A549 (cell line): ENCODE measurements at regions not wholly inside any gene's neighbourhood (a gene's known extent, or its start where the extent isn't known, plus 50 kb on each side); places are given as distances from the start of the nearest gene placed in this dataset.

Experiments
- ATAC-seq, 2 experiments: fragments of 200-7000 bp in 1 of 2; fragments of >200 bp in 1 of 2; cut with Nextera tagmentation in 1 of 2; cut with Tn5 transposase in 1 of 2; 3 replicates each; pipeline versions ENCODE4 v1.8.0 to v1.9.1; 2018 to 2020; ENCODE audit warnings: mild to moderate bottlenecking in 1 of 2, moderate library complexity in 1 of 2
- CTCF ChIA-PET: fragments of 300-600 bp; sonication (Branson Sonifier 250); formaldehyde crosslinking; extraction: SDS; loops from one replicate; lab custom pipeline; 2021; ENCODE audit warnings: antibody characterized with exemption, inconsistent platforms; lab: Yijun Ruan, JAX
- POLR2A ChIA-PET: fragments of 350-600 bp; formaldehyde crosslinking; extraction: SDS; loops from one replicate; lab custom pipeline; 2021; ENCODE audit warnings: antibody characterized with exemption, inconsistent platforms; lab: Yijun Ruan, JAX
- DNase-seq, 2 experiments: peaks; one replicate each; pipeline versions ENCODE4 v3.0.0 to v3.0.0-alpha.2; 2011 to 2016; ENCODE audit warnings: low read depth in 1 of 2, low spot score in 1 of 2
- FAIRE-seq: peaks from 2 replicates; lab custom pipeline; 2011; peaks lifted over from hg19 to GRCh38; lab: Jason Lieb, UNC
- H3K27ac ChIP-seq, 2 experiments: fragments of >200 bp; sonication (Bioruptor Twin); formaldehyde crosslinking; 3 replicates each; pipeline ENCODE4 v1.5.1; 2016 to 2017
- H3K4me1 ChIP-seq: fragments of >200 bp; sonication (Bioruptor Twin); formaldehyde crosslinking; 3 replicates; pipeline ENCODE4 v1.6.1; 2016
- H3K4me2 ChIP-seq: fragments of >200 bp; sonication (Bioruptor Twin); formaldehyde crosslinking; 3 replicates; pipeline ENCODE4 v1.6.1; 2016
- H3K4me3 ChIP-seq: fragments of >200 bp; sonication (Bioruptor Twin); formaldehyde crosslinking; 3 replicates; pipeline ENCODE4 v1.5.1; 2016
- H3K9me3 ChIP-seq: fragments of >200 bp; sonication (Bioruptor Twin); formaldehyde crosslinking; 3 replicates; pipeline ENCODE4 v1.6.1; 2016
- BHLHE40 ChIP-seq: IDR thresholded peaks from 2 replicates; pipeline ENCODE4 v1.6.1; 2012; ENCODE audit warnings: low read depth, low read length, inconsistent platforms
- CBX2 ChIP-seq: fragments of 200-600 bp; sonication (generic); IDR thresholded peaks from 2 replicates; pipeline ENCODE4 v1.6.1; 2016; ENCODE audit warnings: low read depth, mild to moderate bottlenecking, borderline replicate concordance
- CHD2 ChIP-seq: fragments of 150-350 bp; IDR thresholded peaks from 2 replicates; pipeline ENCODE4 v1.6.1; 2014; ENCODE audit warnings: low read length; ENCODE audit not compliant: partially characterized antibody
- E2F6 ChIP-seq: IDR thresholded peaks from 2 replicates; pipeline ENCODE4 v1.6.1; 2012; ENCODE audit warnings: low read depth, borderline replicate concordance
- FOSB ChIP-seq: fragments of 250-450 bp; sonication (Bioruptor Pico); IDR thresholded peaks from 2 replicates; pipeline ENCODE4 v1.5.0; 2020; ENCODE audit warnings: mild to moderate bottlenecking, moderate library complexity
- FOSL2 ChIP-seq, 2 experiments: fragments of 450-650 bp in 1 of 2; fragments of >200 bp in 1 of 2; sonication (Bioruptor Twin) in 1 of 2; formaldehyde crosslinking; IDR thresholded peaks; 2 replicates each; pipeline versions ENCODE4 v1.5.0 to v1.6.1; 2016 to 2020; ENCODE audit warnings: mild to moderate bottlenecking in 1 of 2, moderate library complexity in 1 of 2
- FOXS1 ChIP-seq: fragments of 250-450 bp; sonication (Bioruptor Pico); IDR thresholded peaks from 2 replicates; pipeline ENCODE4 v1.5.0; 2020; ENCODE audit warnings: mild to moderate bottlenecking, moderate library complexity
- HEYL ChIP-seq: fragments of 250-450 bp; sonication (Bioruptor Pico); IDR thresholded peaks from 2 replicates; pipeline ENCODE4 v1.8.0; 2021; ENCODE audit warnings: mild to moderate bottlenecking, moderate library complexity
- HOXA7 ChIP-seq: fragments of 250-450 bp; sonication (Bioruptor Pico); IDR thresholded peaks from 2 replicates; pipeline ENCODE4 v1.5.0; 2020; ENCODE audit warnings: mild to moderate bottlenecking, moderate library complexity
- HOXB5 ChIP-seq: fragments of 250-450 bp; sonication (Bioruptor Pico); IDR thresholded peaks from 2 replicates; pipeline ENCODE4 v1.5.0; 2020; ENCODE audit warnings: mild to moderate bottlenecking, moderate library complexity
- JUN ChIP-seq, 2 experiments: fragments of >200 bp; sonication (Bioruptor Twin); formaldehyde crosslinking; IDR thresholded peaks; 2 replicates in 1 of 2; 3 replicates in 1 of 2; pipeline ENCODE4 v1.6.1; 2016 to 2017
- KDM5A ChIP-seq: fragments of 200-600 bp; sonication (generic); IDR thresholded peaks from 2 replicates; pipeline ENCODE4 v1.6.1; 2016; ENCODE audit warnings: antibody characterized with exemption, mild to moderate bottlenecking
- MAZ ChIP-seq: fragments of 150-350 bp; IDR thresholded peaks from 2 replicates; pipeline ENCODE4 v1.6.1; 2014; ENCODE audit warnings: antibody characterized with exemption, low read depth, low read length, borderline replicate concordance
- NFE2L2 ChIP-seq: fragments of 150-350 bp; conservative IDR thresholded peaks from 2 replicates; pipeline ENCODE4 v1.6.1; 2014; ENCODE audit warnings: low read length
- NPAS2 ChIP-seq: fragments of 250-450 bp; sonication (Bioruptor Pico); IDR thresholded peaks from 2 replicates; pipeline ENCODE4 v1.8.0; 2022; ENCODE audit warnings: mild to moderate bottlenecking, moderate library complexity, borderline replicate concordance
- PHF8 ChIP-seq: fragments of 200-600 bp; sonication (generic); IDR thresholded peaks from 2 replicates; pipeline ENCODE4 v1.6.1; 2016; ENCODE audit warnings: low read depth, mild to moderate bottlenecking, antibody characterized with exemption, moderate library complexity, borderline replicate concordance
- POLR2A ChIP-seq: IDR thresholded peaks from 2 replicates; pipeline ENCODE4 v1.6.1; 2012; ENCODE audit warnings: mild to moderate bottlenecking, low read length
- RAD21 ChIP-seq, 2 experiments: fragments of >200 bp in 1 of 2; sonication (Bioruptor Twin) in 1 of 2; formaldehyde crosslinking in 1 of 2; IDR thresholded peaks in 1 of 2; conservative IDR thresholded peaks in 1 of 2; 2 replicates in 1 of 2; 3 replicates in 1 of 2; pipeline ENCODE4 v1.6.1; 2012 to 2018; ENCODE audit warnings: inconsistent platforms in 1 of 2
- RARB ChIP-seq: fragments of 250-450 bp; sonication (Bioruptor Pico); IDR thresholded peaks from 2 replicates; pipeline ENCODE4 v1.8.0; 2021; ENCODE audit warnings: mild to moderate bottlenecking, moderate library complexity
- RCOR1 ChIP-seq: fragments of 150-350 bp; IDR thresholded peaks from 2 replicates; pipeline ENCODE4 v1.6.1; 2014; ENCODE audit warnings: antibody characterized with exemption, low read length, low read depth
- RFX5 ChIP-seq: fragments of 450-650 bp; IDR thresholded peaks from 2 replicates; pipeline ENCODE4 v1.7.1; 2014; ENCODE audit warnings: antibody characterized with exemption, mild to moderate bottlenecking, moderate library complexity
- SMC3 ChIP-seq: fragments of >200 bp; sonication (Bioruptor Twin); formaldehyde crosslinking; IDR thresholded peaks from 3 replicates; pipeline ENCODE4 v1.6.1; 2018; ENCODE audit warnings: inconsistent platforms
- TFCP2L1 ChIP-seq: fragments of 250-450 bp; sonication (Bioruptor Pico); IDR thresholded peaks from 2 replicates; pipeline ENCODE4 v1.5.0; 2021; ENCODE audit warnings: mild to moderate bottlenecking
- ZC3H11A ChIP-seq: fragments of 450-650 bp; IDR thresholded peaks from 2 replicates; pipeline ENCODE4 v1.6.1; 2014; ENCODE audit warnings: antibody characterized with exemption, mild to moderate bottlenecking
- ZFP36 ChIP-seq: fragments of 450-650 bp; IDR thresholded peaks from 2 replicates; pipeline ENCODE4 v1.6.1; 2014; ENCODE audit warnings: borderline replicate concordance; ENCODE audit not compliant: partially characterized antibody
- ZSCAN20 ChIP-seq: fragments of 250-450 bp; sonication (Bioruptor Pico); IDR thresholded peaks from 2 replicates; pipeline ENCODE4 v1.8.0; 2022; ENCODE audit warnings: mild to moderate bottlenecking, moderate library complexity
- WGBS: methylation state at CpG from one replicate; pipeline ENCODE4 v1.1.6; 2017; ENCODE audit errors: missing lambda C conversion rate; 5-methylcytosine and 5-hydroxymethylcytosine counted together
- TF ChIP-seq, protein P1 (sequence below): fragments of 250-450 bp; sonication (Bioruptor Pico); IDR thresholded peaks from 2 replicates; pipeline ENCODE4 v1.5.0; 2020; ENCODE audit warnings: low read depth, mild to moderate bottlenecking, moderate library complexity
- TF ChIP-seq, protein P2 (sequence below): fragments of >200 bp; sonication (Bioruptor Twin); formaldehyde crosslinking; IDR thresholded peaks from 2 replicates; pipeline ENCODE4 v1.6.1; 2016
- TF ChIP-seq, protein P3 (sequence below): IDR thresholded peaks from 2 replicates; pipeline ENCODE4 v1.6.1; 2012

DNA sequence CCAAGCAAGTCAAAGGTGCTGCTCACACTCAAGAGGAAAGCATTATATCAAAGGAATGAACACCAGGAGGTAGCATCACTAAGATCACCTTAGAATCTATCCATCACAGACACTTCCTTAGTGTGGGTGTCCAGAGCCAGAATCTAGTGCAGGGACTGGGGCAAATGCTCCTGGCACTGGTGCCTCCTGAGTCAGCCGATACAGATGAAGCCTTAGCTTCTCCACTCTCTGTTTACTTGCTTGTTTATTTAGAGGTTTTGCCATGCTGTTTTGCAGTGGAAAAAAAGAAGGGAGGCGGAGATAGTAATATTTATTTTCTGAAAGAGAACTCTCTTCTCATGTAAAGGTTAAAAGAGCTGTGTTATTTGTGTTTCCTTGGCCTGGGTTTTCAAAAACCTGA lies 303.1 kb downstream of the WDR11 start:
- Histone ChIP-seq H3K27ac (no peak overlapping the region), H3K4me1 (no peaks in the 10 kb centered on the region), H3K4me3 (no peak overlapping the region), H3K4me2 (no peak overlapping the region), H3K9me3 (no peaks in the 10 kb centered on the region)
- ATAC-seq (no peak), DNase-seq (no peak), FAIRE-seq (no peak)
- CTCF ChIA-PET: no interaction called here
- TF ChIP-seq HOXB5 (CRISPR knock-in tag) (no peak), RFX5 (no peak), SMC3 (no peak), ZFP36 (no peak), E2F6 (no peak), HEYL (no peak), FOSL2 (IDR thresholded peaks at IDR 0.05) (no peak), FOSL2 (CRISPR knock-in tag; IDR thresholded peaks at IDR 0.05) (no peak), CBX2 (no peak), NFE2L2 (no peak), ZC3H11A (no peak), CHD2 (no peak), JUN (IDR thresholded peaks at IDR 0.05) (no peak), RARB (CRISPR knock-in tag) (no peak), FOSB (no peak), FOXS1 (CRISPR knock-in tag) (no peak), RCOR1 (no peak), ZSCAN20 (CRISPR knock-in tag) (no peak)
- TF ChIP-seq, protein P1, sequence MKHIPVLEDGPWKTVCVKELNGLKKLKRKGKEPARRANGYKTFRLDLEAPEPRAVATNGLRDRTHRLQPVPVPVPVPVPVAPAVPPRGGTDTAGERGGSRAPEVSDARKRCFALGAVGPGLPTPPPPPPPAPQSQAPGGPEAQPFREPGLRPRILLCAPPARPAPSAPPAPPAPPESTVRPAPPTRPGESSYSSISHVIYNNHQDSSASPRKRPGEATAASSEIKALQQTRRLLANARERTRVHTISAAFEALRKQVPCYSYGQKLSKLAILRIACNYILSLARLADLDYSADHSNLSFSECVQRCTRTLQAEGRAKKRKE (CRISPR knock-in tag): no peak
- TF ChIP-seq, protein P2, sequence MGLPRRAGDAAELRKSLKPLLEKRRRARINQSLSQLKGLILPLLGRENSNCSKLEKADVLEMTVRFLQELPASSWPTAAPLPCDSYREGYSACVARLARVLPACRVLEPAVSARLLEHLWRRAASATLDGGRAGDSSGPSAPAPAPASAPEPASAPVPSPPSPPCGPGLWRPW: no peak
- 25% methylated on average over 2 of the region's 2 CpGs for WGBS
- POLR2A ChIA-PET: no interaction called here

DNA sequence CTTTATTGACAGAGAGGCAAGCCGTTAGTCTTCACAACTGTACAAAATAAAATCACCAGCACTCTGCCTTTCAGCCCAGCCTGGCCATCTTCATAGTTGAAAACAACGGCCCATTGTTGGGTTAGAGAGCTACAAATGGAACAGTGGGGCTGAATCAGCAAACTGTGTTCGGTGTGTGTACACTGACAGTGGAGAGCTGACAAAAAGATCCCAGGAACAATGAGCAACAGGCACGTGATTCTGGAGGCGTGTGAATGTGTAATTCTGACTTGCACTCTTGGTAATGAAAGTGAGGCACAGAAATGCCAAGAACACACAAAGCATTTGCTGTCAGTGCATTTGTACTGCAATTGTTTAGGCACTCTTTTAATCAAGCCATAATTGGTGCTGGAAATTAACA lies 303.7 kb downstream of the WDR11 start:
- H3K27ac ChIP-seq: no peak overlapping the region
- POLR2A ChIA-PET: no interaction called here

DNA sequence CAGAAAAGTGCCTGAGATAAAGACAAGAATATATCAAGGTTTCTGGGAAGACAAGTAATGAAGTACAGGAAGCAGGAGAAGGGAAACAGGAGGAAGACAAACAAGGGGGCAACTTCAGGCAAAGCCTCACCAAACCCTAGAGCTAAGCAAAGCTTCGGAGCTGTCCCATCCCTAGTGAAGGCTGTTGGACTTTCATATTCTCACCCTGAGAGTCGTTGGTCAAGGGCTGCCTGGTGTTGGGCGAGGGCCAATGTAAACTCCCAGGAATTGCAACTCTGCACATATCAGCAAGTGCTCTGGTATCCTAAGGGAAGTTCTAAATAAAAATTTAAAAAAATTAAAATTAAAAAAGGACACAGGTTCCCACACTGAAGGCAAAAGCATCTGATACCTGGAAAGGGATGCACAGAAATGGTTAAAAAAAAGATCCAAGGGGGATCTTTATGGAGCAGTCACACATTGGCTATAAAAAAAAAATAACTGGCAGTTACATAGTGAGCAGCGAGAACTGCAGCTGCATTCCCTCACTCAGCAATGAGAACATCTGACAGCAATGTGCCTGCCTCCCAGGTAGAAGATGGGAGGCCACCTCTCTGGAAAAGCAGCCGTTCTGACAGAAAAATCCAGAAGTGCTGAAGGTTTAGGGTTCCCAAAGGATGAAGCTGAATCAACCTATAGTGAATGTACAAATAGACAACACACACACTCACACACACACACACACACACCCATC lies 304.7 kb downstream of the WDR11 start:
- WGBS: 0% methylated on average over 5 of the region's 5 CpGs
- ATAC-seq (no peak), DNase-seq (no peak), FAIRE-seq (no peak)
- TF ChIP-seq POLR2A (no peak), KDM5A (no peak), JUN (IDR thresholded peaks at IDR 0.05) (no peak), TFCP2L1 (CRISPR knock-in tag) (no peak), MAZ (no peak)
- TF ChIP-seq, protein P3, sequence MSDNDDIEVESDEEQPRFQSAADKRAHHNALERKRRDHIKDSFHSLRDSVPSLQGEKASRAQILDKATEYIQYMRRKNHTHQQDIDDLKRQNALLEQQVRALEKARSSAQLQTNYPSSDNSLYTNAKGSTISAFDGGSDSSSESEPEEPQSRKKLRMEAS: no peak
- ChIA-PET CTCF (interaction anchor here (1.1 to 1.3 kb wide), 2 partner anchors 15 to 213 kb away, joined by 3 to 4 read pairs; no protein-coding TSS in a partner anchor), POLR2A (no interaction called here)
- Histone ChIP-seq H3K9me3 (no peaks in the 10 kb centered on the region), H3K4me3 (no peak overlapping the region), H3K4me1 (no peaks in the 10 kb centered on the region), H3K27ac (no peak overlapping the region), H3K4me2 (no peak overlapping the region)

More for the DNA sequence above, 303.7 kb downstream of the WDR11 start:
- TF ChIP-seq RAD21 (conservative IDR thresholded peaks at IDR 0.05 in 1 of 2, IDR thresholded peaks at IDR 0.05 in 1 of 2) (no peak), HOXA7 (no peak), NPAS2 (CRISPR knock-in tag) (no peak), PHF8 (no peak), CHD2 (no peak), CBX2 (no peak), BHLHE40 (no peak), MAZ (no peak)
- TF ChIP-seq, protein P2: no peak
- Histone ChIP-seq H3K4me3 (no peak overlapping the region), H3K4me1 (no peaks in the 10 kb centered on the region), H3K4me2 (no peak overlapping the region), H3K9me3 (no peaks in the 10 kb centered on the region)
- 2% methylated on average over 5 of the region's 5 CpGs for WGBS
- no peak for DNase-seq
- no peak for FAIRE-seq
- no peak for ATAC-seq
- CTCF ChIA-PET: no interaction called here
